ENCODE measurements at regions not wholly inside any gene's neighbourhood (a gene's known extent, or its start where the extent isn't known, plus 50 kb on each side); places are given as distances from the start of the nearest gene placed in this dataset.

- TF ChIP-seq, protein P1, sequence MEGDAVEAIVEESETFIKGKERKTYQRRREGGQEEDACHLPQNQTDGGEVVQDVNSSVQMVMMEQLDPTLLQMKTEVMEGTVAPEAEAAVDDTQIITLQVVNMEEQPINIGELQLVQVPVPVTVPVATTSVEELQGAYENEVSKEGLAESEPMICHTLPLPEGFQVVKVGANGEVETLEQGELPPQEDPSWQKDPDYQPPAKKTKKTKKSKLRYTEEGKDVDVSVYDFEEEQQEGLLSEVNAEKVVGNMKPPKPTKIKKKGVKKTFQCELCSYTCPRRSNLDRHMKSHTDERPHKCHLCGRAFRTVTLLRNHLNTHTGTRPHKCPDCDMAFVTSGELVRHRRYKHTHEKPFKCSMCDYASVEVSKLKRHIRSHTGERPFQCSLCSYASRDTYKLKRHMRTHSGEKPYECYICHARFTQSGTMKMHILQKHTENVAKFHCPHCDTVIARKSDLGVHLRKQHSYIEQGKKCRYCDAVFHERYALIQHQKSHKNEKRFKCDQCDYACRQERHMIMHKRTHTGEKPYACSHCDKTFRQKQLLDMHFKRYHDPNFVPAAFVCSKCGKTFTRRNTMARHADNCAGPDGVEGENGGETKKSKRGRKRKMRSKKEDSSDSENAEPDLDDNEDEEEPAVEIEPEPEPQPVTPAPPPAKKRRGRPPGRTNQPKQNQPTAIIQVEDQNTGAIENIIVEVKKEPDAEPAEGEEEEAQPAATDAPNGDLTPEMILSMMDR (IDR thresholded peaks at IDR 0.05; ENCODE audit: insufficient read depth, low read length, poor library complexity, severe bottlenecking), result no peak
- TF ChIP-seq EZH2phosphoT487 (conservative IDR thresholded peaks at IDR 0.05; ENCODE audit: low read length), result no peak
These were observed 59.0 kb upstream of the HUNK start for GRCh38 chr21:31813862-31814261.
